ENCODE measurements at regions not wholly inside any gene's neighbourhood (a gene's known extent, or its start where the extent isn't known, plus 50 kb on each side); places are given as distances from the start of the nearest gene placed in this dataset.

DNA sequence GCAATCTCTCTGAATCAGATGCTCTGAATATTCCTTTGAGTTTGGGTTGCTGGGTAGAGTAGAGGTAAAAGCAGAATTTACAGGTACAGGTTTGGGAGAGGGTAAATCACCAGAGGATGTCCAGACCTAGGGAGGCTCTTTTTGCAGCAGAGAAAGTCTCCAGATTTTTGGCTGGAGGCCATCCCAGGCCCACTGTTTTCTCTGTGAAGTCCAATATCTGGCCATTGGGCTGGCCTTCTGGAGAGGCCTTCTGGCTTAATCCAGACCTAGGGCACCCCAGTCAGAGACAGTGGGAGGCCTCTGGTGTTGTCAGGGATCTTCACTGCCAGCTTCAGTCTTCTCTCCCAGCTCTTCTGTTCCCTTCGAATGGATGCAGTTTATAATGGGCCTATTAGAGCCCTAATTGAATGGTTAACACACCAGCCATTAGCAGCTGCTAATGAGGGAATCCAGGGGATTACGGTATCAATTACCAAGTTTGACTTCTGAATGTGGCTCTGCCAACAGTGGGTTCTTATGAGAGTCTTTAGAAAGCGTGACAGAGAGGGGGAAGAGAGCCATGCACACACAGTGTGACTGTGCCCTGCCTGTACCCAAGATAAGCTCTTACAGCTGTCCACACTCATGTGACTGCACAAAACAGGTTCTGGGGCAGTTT lies 183.1 kb downstream of the EMP1 start:
- Histone ChIP-seq H3K36me3 (ENCODE audit: control insufficient read depth in 1 of 2, insufficient read depth in 2 of 2, low read length in 2 of 2) (no peaks in the 10 kb centered on the region), H3K9me3 (ENCODE audit: control insufficient read depth in 1 of 2, insufficient read depth in 1 of 2, low read depth in 1 of 2, low read length in 2 of 2) (no peaks in the 10 kb centered on the region), H3K9me2 (ENCODE audit: insufficient read depth) (no peaks in the 10 kb centered on the region), H3K79me2 (ENCODE audit: insufficient read depth, low read length) (no peaks in the 10 kb centered on the region), H3K4me2 (ENCODE audit: low read length) (no peak overlapping the region), H3K4me1 (ENCODE audit: control insufficient read depth in 1 of 2, insufficient read depth in 2 of 2, low read length in 2 of 2) (peaks cover 16 to 31% of the 10 kb centered on the region in 2 experiments), H4K20me1 (ENCODE audit: insufficient read depth) (no peaks in the 10 kb centered on the region), H2AFZ (ENCODE audit: low read depth, low read length, poor library complexity, severe bottlenecking) (no peak overlapping the region), H3K4me3 (replicated peaks in 1 of 2; ENCODE audit: low read depth in 1 of 2, low read length in 2 of 2) (no peak overlapping the region), H3K27ac (ENCODE audit: low read depth, low read length) (no peak overlapping the region), H3K27me3 (ENCODE audit: insufficient read depth, low read length) (no peaks in the 10 kb centered on the region), H3K9ac (ENCODE audit: low read length) (no peak overlapping the region)
- intact Hi-C loops (cut with micrococcal nuclease) = no loop called here
- DNase-seq (ENCODE audit: low read depth, low spot score) (no peak), ATAC-seq (no peak)
- ChIA-PET POLR2A (no interaction called here), RAD21 (ENCODE audit: low non-redundant PET in 1 of 2, low total read pairs in 2 of 2, uncharacterized antibody in 2 of 2, unreplicated experiment in 2 of 2) (no interaction called here), CTCF (no interaction called here)
- BruUV-seq (replicated peaks) = no TSS peak
- TF ChIP-seq SP1 (IDR thresholded peaks at IDR 0.05; ENCODE audit: low read depth) = no peak
- no peak for TF ChIP-seq RAD21 (IDR thresholded peaks at IDR 0.05; ENCODE audit: low read depth)
- no peak for TF ChIP-seq YY1 (IDR thresholded peaks at IDR 0.05; ENCODE audit: extremely low read depth, insufficient replicate concordance, low read depth, low read length)
- TF ChIP-seq, protein P1, sequence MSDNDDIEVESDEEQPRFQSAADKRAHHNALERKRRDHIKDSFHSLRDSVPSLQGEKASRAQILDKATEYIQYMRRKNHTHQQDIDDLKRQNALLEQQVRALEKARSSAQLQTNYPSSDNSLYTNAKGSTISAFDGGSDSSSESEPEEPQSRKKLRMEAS (IDR thresholded peaks at IDR 0.05) = no peak
- TF ChIP-seq, protein P2, sequence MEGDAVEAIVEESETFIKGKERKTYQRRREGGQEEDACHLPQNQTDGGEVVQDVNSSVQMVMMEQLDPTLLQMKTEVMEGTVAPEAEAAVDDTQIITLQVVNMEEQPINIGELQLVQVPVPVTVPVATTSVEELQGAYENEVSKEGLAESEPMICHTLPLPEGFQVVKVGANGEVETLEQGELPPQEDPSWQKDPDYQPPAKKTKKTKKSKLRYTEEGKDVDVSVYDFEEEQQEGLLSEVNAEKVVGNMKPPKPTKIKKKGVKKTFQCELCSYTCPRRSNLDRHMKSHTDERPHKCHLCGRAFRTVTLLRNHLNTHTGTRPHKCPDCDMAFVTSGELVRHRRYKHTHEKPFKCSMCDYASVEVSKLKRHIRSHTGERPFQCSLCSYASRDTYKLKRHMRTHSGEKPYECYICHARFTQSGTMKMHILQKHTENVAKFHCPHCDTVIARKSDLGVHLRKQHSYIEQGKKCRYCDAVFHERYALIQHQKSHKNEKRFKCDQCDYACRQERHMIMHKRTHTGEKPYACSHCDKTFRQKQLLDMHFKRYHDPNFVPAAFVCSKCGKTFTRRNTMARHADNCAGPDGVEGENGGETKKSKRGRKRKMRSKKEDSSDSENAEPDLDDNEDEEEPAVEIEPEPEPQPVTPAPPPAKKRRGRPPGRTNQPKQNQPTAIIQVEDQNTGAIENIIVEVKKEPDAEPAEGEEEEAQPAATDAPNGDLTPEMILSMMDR (IDR thresholded peaks at IDR 0.05 in 2 of 3, conservative IDR thresholded peaks at IDR 0.05 in 1 of 3; ENCODE audit: borderline replicate concordance in 1 of 3, insufficient read depth in 1 of 3, low read depth in 2 of 3, low read length in 2 of 3) = no peak
- TF ChIP-seq SRF (IDR thresholded peaks at IDR 0.05; ENCODE audit: low read depth) = no peak
- no peak for TF ChIP-seq EZH2 (IDR thresholded peaks at IDR 0.05)
- no peak for TF ChIP-seq SIN3A (IDR thresholded peaks at IDR 0.05; ENCODE audit: low read depth)
- TF ChIP-seq CBX3 (IDR thresholded peaks at IDR 0.05; ENCODE audit: low read depth) = no peak
- no peak for TF ChIP-seq ZNF274 (IDR thresholded peaks at IDR 0.05; ENCODE audit: low read depth, low read length)
- no peak for TF ChIP-seq JUND (IDR thresholded peaks at IDR 0.05)
- no peak for TF ChIP-seq EGR1 (IDR thresholded peaks at IDR 0.05; ENCODE audit: low read depth)
- TF ChIP-seq POLR2AphosphoS5 (IDR thresholded peaks at IDR 0.05; ENCODE audit: low read depth, low read length) = no peak
- TF ChIP-seq, protein P3, sequence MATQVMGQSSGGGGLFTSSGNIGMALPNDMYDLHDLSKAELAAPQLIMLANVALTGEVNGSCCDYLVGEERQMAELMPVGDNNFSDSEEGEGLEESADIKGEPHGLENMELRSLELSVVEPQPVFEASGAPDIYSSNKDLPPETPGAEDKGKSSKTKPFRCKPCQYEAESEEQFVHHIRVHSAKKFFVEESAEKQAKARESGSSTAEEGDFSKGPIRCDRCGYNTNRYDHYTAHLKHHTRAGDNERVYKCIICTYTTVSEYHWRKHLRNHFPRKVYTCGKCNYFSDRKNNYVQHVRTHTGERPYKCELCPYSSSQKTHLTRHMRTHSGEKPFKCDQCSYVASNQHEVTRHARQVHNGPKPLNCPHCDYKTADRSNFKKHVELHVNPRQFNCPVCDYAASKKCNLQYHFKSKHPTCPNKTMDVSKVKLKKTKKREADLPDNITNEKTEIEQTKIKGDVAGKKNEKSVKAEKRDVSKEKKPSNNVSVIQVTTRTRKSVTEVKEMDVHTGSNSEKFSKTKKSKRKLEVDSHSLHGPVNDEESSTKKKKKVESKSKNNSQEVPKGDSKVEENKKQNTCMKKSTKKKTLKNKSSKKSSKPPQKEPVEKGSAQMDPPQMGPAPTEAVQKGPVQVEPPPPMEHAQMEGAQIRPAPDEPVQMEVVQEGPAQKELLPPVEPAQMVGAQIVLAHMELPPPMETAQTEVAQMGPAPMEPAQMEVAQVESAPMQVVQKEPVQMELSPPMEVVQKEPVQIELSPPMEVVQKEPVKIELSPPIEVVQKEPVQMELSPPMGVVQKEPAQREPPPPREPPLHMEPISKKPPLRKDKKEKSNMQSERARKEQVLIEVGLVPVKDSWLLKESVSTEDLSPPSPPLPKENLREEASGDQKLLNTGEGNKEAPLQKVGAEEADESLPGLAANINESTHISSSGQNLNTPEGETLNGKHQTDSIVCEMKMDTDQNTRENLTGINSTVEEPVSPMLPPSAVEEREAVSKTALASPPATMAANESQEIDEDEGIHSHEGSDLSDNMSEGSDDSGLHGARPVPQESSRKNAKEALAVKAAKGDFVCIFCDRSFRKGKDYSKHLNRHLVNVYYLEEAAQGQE (IDR thresholded peaks at IDR 0.05; ENCODE audit: low read depth) = no peak
- TF ChIP-seq TCF7L2 (IDR thresholded peaks at IDR 0.05; ENCODE audit: borderline replicate concordance, extremely low read depth, insufficient read depth, insufficient read length) = no peak

Data from HCT116 (cell line).